NCI-H2081 (cell line): ENCODE measurements at regions not wholly inside any gene's neighbourhood (a gene's known extent, or its start where the extent isn't known, plus 50 kb on each side); places are given as distances from the start of the nearest gene placed in this dataset.

Source experiments
- DNase-seq, 2 experiments: peaks; one replicate each; lab custom pipeline; 2025; lab: John Stamatoyannopoulos, UW

- DNase-seq: no peak
Observed at GRCh38 chr13:53144826-53145225, 116.2 kb downstream of the OLFM4 start.

- no peak for DNase-seq
Observed at GRCh38 chr13:53150568-53150967, 122.0 kb downstream of the OLFM4 start.

- peak; percentile 54 to 62 for DNase-seq
Observed at GRCh38 chr13:53151336-53152056, 122.9 kb downstream of the OLFM4 start.

- no peak for DNase-seq
Observed at GRCh38 chr13:53152057-53152421, 123.4 kb downstream of the OLFM4 start.

- no peak for DNase-seq
Observed at GRCh38 chr13:53158201-53158600, 129.6 kb downstream of the OLFM4 start.

GRCh38 chr13:53159431-53159830 lies 130.8 kb downstream of the OLFM4 start:
- no peak for DNase-seq

GRCh38 chr13:53160211-53160610 lies 131.6 kb downstream of the OLFM4 start:
- DNase-seq: no peak

- DNase-seq: no peak
Observed at GRCh38 chr13:53161251-53161650, 132.6 kb downstream of the OLFM4 start.

- no peak for DNase-seq
Observed at GRCh38 chr13:53165261-53165660, 136.6 kb downstream of the OLFM4 start.

- DNase-seq: peak; percentile 78 to 89
Observed at GRCh38 chr13:53167561-53167960, 138.9 kb downstream of the OLFM4 start.

- no peak for DNase-seq
Observed at GRCh38 chr13:53170910-53171309, 142.3 kb downstream of the OLFM4 start.

- DNase-seq: no peak
Observed at GRCh38 chr13:53174545-53174944, 145.9 kb downstream of the OLFM4 start.

- DNase-seq: no peak
Observed at GRCh38 chr13:53180684-53181083, 152.1 kb downstream of the OLFM4 start.

- no peak for DNase-seq
Observed at GRCh38 chr13:53182724-53183123, 154.1 kb downstream of the OLFM4 start.

- DNase-seq: no peak
Observed at GRCh38 chr13:53188120-53188519, 159.5 kb downstream of the OLFM4 start.

GRCh38 chr13:53189162-53189561 lies 160.5 kb downstream of the OLFM4 start:
- no peak for DNase-seq

- DNase-seq: no peak
Observed at GRCh38 chr13:53191091-53191490, 162.5 kb downstream of the OLFM4 start.

GRCh38 chr13:53197424-53197823 lies 168.8 kb downstream of the OLFM4 start:
- DNase-seq: peak in 1 of 2 experiments; percentile 42

GRCh38 chr13:53198017-53198416 lies 169.4 kb downstream of the OLFM4 start:
- peak; percentile 24 to 31 for DNase-seq

- no peak for DNase-seq
Observed at GRCh38 chr13:53198736-53199135, 170.1 kb downstream of the OLFM4 start.

- DNase-seq: no peak
Observed at GRCh38 chr13:53200075-53200474, 171.5 kb downstream of the OLFM4 start.

GRCh38 chr13:53200498-53201453 lies 172.2 kb downstream of the OLFM4 start:
- DNase-seq: no peak
